ENCODE measurements at regions not wholly inside any gene's neighbourhood (a gene's known extent, or its start where the extent isn't known, plus 50 kb on each side); places are given as distances from the start of the nearest gene placed in this dataset.

DNA sequence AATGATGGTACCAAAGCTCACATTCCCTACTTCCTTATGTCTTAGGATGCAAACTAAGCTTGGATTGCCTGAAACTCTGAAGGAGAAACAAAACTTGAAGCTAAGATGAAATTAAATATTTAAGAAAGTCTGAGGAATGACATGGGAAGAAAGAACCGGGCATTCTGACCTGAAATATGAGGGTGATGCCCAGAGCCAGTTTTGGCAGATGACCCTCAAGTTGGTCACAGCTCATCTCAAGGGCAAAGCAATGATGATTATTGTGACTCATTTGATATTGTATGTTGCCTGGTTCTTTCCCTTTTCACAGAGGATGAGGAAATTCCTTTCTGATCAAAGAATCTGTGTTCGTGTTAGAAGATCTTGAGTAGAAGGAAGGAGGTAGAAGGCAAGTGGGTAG, 96.0 kb upstream of the NHS start:
- H3K36me3 ChIP-seq, result no peaks in the 10 kb centered on the region
- no peak overlapping the region for H3K27ac ChIP-seq
- H3K27me3 ChIP-seq (replicated peaks in 1 of 7), result peaks cover 0 to 5% (median 0%) of the 10 kb centered on the region in 7 donors
- DNase-seq, result no peak
- H3K9me3 ChIP-seq, result peaks cover 0 to 5% (median 0%) of the 10 kb centered on the region in 8 donors
- intact Hi-C loops (cut with DNase I; ENCODE audit: low total_unique reads), result no loop called here
- H3K4me3 ChIP-seq, result no peak overlapping the region
- no peaks in the 10 kb centered on the region for H3K4me1 ChIP-seq
- WGBS, 5 donors, result 65 to 94% (median 82%) methylated on average over 2 of the region's 2 CpGs
- no peak for TF ChIP-seq CTCF (IDR thresholded peaks at IDR 0.05 in 8 of 11, conservative IDR thresholded peaks at IDR 0.05 in 3 of 11)

DNA sequence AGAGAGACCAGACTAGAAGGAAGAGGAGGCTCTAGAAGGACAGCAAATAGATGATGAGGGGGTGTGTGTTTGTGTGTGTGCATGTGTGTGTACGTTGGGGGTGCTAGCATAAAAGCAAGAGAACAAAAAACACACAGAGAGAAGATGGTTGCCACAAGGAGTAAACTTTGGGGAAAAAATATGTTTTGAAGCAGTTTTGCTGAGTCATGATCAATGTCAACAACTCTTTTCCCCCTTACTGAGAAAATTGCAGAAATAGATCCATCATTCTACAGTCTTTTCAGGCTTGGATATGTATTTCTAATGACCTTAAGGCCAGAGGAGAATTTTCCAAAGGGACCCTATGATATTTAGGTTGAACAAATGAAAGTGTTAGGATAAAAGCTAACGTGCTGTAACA, 89.0 kb upstream of the NHS start:
- 61 to 86% (median 75%) methylated on average over 2 of the region's 2 CpGs for WGBS, 5 donors
- Histone ChIP-seq H3K36me3 (no peaks in the 10 kb centered on the region), H3K27me3 (replicated peaks in 1 of 7) (peaks cover 0 to 6% (median 0%) of the 10 kb centered on the region in 7 donors), H3K4me1 (no peaks in the 10 kb centered on the region), H3K9me3 (peaks cover 0 to 5% (median 0%) of the 10 kb centered on the region in 8 donors), H3K4me3 (no peak overlapping the region), H3K27ac (no peak overlapping the region)
- intact Hi-C loops (cut with DNase I; ENCODE audit: low total_unique reads), result no loop called here
- no peak for TF ChIP-seq POLR2A (IDR thresholded peaks at IDR 0.05)
- TF ChIP-seq POLR2AphosphoS5 (IDR thresholded peaks at IDR 0.05), result no peak
- TF ChIP-seq CTCF (IDR thresholded peaks at IDR 0.05 in 8 of 11, conservative IDR thresholded peaks at IDR 0.05 in 3 of 11), result no peak
- DNase-seq, result no peak

DNA sequence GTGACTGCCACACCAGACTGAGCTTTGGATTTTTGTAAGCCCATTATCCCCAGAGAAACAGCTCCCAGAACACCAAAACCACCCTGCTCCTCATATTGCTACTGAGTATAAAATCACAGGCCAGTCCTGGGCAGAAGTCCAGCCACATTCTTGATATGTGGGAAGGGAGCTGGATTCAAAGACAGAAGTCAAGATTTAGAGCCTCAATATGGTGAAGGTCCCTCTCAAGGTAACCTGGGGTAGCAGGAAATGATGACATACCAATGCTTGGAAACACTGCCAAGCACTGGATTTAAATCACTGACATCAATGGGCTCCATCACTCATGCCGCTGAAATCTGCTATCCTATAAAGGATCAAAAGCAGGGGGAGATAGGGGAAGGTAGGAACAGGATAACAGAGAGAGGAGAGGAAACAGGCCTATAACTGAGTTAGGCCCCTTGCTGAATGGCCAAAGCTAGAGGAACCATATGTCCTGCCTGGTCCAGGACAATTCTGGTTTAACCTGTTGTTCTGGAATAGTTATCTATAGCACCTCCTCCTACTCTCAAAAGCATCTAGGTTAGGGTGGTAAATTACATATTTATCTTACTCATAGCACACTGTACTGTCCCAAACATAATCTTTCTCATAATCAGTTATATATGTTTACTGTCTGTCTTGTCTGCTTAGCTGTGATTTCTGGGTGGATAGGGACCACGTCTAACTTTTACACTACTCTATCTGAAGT, 83.7 kb upstream of the NHS start:
- intact Hi-C loops (cut with DNase I; ENCODE audit: low total_unique reads), result no loop called here
- DNase-seq, result no peak
- Histone ChIP-seq H3K4me3 (no peak overlapping the region), H3K36me3 (no peaks in the 10 kb centered on the region), H3K4me1 (no peaks in the 10 kb centered on the region), H3K27me3 (replicated peaks in 1 of 7) (no peaks in the 10 kb centered on the region), H3K9me3 (peaks cover 0 to 5% (median 0%) of the 10 kb centered on the region in 8 donors), H3K27ac (no peak overlapping the region)
- no peak for TF ChIP-seq CTCF (IDR thresholded peaks at IDR 0.05 in 8 of 11, conservative IDR thresholded peaks at IDR 0.05 in 3 of 11)
- no peak for TF ChIP-seq POLR2A (IDR thresholded peaks at IDR 0.05)
- no peak for TF ChIP-seq POLR2AphosphoS5 (IDR thresholded peaks at IDR 0.05)
- WGBS, 5 donors, result 54 to 78% (median 66%) methylated on average over 2 of the region's 2 CpGs

DNA sequence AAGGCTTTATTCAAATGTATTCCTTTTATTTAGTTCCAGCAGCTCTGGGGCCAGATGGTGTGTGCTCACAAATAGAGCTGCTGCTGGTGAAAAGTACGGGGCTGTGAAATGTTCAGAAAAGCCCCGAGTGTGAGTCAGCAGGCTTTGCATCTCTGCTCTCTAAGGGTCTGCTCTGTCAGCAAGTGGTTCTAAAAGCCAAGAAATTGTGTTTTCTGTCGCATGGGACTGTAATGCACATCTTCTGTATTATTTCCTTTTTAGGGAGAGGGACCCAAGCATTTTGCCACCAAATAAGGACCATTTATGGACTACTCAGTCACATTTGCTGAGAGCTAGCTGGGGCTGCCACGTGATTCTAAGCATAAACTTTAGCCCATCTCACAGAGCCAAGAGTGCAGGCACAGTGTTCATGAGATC, 82.9 kb upstream of the NHS start:
- Histone ChIP-seq H3K36me3 (no peaks in the 10 kb centered on the region), H3K4me3 (no peak overlapping the region), H3K27me3 (replicated peaks in 1 of 7) (no peaks in the 10 kb centered on the region), H3K4me1 (no peaks in the 10 kb centered on the region), H3K9me3 (peaks cover 0 to 5% (median 0%) of the 10 kb centered on the region in 8 donors), H3K27ac (no peak overlapping the region)
- 36 to 66% (median 53%) methylated on average over 4 of the region's 4 CpGs for WGBS, 5 donors
- no peak for DNase-seq
- no peak for TF ChIP-seq POLR2A (IDR thresholded peaks at IDR 0.05)
- no peak for TF ChIP-seq POLR2AphosphoS5 (IDR thresholded peaks at IDR 0.05)
- no peak for TF ChIP-seq CTCF (IDR thresholded peaks at IDR 0.05 in 8 of 11, conservative IDR thresholded peaks at IDR 0.05 in 3 of 11)
- intact Hi-C loops (cut with DNase I; ENCODE audit: low total_unique reads), result no loop called here

All from spleen (tissue), 11 donors.